ENCODE measurements at regions not wholly inside any gene's neighbourhood (a gene's known extent, or its start where the extent isn't known, plus 50 kb on each side); places are given as distances from the start of the nearest gene placed in this dataset.

GRCh38 chr11:15473954-15474837, 359.5 kb downstream of the INSC start:
- TF ChIP-seq CTCF (conservative IDR thresholded peaks at IDR 0.05; ENCODE audit: low read depth, low read length) = no peak
- TF ChIP-seq EZH2 (IDR thresholded peaks at IDR 0.05; ENCODE audit: borderline replicate concordance, low read depth, low read length, poor library complexity, severe bottlenecking) = no peak
